HG03354 (cell line): ENCODE measurements at regions not wholly inside any gene's neighbourhood (a gene's known extent, or its start where the extent isn't known, plus 50 kb on each side); places are given as distances from the start of the nearest gene placed in this dataset.

Experiments
- ATAC-seq: cut with Tn5 transposase; IDR thresholded peaks from one replicate; pipeline ENCODE4 v1.9.1; 2021; ENCODE audit warnings: mild to moderate bottlenecking; ENCODE audit not compliant: unreplicated experiment, poor library complexity, severe bottlenecking

- ATAC-seq, result peak; percentile 61
Measured at GRCh38 chr6:115362234-115362633, 698.5 kb downstream of the FRK start.

DNA sequence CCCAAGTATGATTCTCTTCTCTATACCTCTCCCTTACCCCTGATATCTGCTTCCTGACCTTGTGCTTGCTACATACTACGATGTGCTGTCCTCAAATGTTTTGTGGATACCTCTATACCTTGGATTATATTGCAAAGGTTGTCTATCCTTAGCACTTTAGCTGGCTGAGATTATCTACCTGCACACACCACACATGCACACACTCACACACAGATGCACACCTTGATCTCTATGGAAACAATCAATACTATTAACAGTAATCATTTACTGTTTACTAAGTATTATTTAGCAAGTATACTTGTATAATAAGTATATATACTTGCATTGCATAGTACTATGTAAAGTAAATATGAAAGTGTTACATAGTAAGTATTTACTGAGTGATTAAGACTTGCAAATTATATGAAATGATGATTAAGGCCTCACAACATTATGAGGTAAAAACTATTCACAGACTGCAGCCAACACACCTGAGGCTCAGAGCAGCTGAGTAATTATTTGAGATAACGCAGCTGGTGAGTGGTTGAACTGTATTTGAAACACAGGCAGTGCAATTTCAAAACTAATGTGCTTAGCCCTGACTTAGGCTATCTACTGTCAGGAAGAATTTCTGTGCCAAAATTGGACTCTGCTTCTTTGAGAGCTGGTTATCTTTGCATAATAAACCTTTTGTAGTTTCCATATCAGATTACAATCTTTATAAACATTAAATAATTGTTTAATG, 699.9 kb downstream of the FRK start:
- no peak for ATAC-seq

GRCh38 chr6:115358616-115359015, 702.1 kb downstream of the FRK start:
- no peak for ATAC-seq

DNA sequence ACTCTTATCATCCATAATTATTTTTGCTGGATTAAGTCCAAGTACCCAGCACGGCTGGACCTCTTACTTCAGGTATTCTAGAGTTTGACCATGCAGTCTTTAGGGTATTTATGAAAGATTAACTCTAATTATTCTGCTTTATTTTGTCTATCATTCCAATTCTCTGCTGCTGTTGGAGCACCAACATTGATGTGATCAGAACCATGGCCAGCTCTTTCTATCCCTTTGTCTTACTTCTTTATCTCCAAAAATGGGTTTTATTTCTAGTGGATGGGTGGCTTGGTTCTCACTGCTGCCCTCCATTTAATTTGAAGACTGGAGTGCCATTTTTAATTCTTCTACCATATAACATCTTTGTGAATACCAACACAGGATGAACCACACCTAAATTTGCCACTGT, 704.3 kb downstream of the FRK start:
- no peak for ATAC-seq

GRCh38 chr6:115323001-115323400, 737.7 kb downstream of the FRK start:
- ATAC-seq, result no peak

DNA sequence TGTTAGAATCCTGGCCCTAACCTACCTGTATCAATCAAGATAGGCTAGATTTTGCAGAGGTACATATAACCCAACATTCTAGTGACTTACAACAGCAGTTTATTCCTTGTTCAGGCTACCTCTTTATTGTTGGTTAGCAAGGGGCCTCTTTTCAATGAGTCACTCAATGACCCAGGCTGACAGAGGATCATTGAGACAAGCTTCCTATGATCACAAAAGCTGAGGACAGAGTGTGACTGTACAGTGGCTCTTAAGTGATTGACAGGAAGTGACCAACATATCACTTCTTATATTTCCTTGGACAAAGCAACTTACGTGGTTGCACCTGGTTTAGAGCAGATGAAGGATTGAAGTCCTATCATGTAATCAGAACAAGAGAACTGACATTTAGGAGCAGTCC, 740.9 kb downstream of the FRK start:
- no peak for ATAC-seq

- ATAC-seq, result no peak
Measured at GRCh38 chr6:115310156-115310555, 750.5 kb downstream of the FRK start.

DNA sequence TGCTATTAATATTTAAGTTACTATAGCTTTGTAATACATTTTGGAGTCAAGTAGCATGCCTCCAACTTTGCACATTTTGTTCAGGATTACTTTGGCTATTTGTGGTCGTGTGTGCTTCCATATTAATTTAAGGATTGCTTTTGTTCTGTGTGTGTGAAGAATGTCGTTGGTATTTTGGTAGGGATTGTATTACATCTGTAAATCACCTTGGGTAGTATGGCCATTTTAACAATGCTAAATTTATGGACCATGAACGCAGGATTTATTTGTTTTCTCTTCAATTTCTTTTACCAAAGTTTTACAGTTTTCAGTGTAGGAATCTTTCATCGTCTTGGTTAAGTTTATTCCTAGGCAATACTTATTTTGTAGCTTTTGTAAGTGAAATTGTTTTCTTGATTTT, 758.0 kb downstream of the FRK start:
- ATAC-seq, result no peak

- no peak for ATAC-seq
Measured at GRCh38 chr6:115287467-115287866, 773.2 kb downstream of the FRK start.

GRCh38 chr6:115276881-115277565, 783.7 kb downstream of the FRK start:
- ATAC-seq, result no peak

GRCh38 chr6:115272311-115272710, 788.4 kb downstream of the FRK start:
- no peak for ATAC-seq

DNA sequence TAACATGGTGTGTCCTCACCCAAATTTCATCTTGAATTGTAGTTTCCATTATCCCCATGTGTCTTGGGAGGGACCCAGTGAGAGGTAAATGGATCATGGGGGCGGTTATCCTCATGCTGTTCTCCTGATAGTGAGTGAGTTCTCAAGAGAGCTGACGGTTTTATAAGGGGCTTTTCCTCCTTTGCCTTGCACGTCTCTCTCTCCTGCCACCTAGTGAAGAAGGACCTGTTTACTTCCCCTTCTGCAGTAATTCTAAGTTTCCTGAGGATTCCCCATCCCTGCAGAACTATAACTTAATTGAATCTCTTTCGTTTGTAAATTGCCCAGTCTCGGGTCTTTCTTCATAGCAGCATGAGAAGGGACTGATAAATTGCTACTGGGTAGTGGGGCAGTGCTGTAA, 789.3 kb downstream of the FRK start:
- ATAC-seq, result no peak

GRCh38 chr6:115270953-115271352, 789.7 kb downstream of the FRK start:
- no peak for ATAC-seq

DNA sequence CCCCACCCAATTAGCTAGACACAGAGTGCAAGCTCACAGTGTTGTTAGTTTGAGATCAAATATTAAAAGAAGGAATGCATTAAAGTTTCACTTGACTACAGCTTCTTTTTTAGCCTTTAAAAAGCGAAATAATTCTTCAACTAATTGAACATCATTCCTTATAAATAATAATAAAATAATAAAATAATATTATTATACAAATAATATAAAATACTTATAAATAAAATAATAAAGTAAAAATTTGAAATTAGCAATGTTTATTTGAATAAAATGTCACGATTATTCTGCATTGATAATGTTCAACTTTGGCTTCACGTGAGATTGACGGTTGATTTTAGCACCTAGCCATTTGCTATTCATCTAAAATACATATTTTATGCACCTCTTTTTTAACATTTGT, 819.3 kb downstream of the FRK start:
- ATAC-seq, result no peak

- ATAC-seq, result no peak
Measured at GRCh38 chr6:115221198-115221597, 839.5 kb downstream of the FRK start.

- ATAC-seq, result no peak
Measured at GRCh38 chr6:115220551-115221159, 840.0 kb downstream of the FRK start.

DNA sequence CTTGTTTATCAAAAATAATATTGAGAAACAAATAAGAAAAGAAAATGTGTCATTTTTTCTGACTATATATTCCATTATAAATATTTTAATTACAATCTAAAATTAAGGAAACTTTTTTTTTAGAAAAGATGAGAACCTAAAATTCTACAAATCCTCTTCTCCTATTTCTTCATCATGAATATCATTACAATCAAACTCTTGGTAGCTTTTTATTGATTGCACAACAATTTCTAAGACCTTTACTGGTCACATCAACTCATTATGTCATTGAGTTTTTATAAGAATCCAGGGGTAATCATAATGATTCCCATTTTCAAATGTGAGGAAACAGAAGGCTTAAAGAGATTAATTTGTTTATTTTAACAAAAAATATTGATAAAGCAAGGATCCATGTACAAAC, 841.0 kb downstream of the FRK start:
- ATAC-seq, result no peak

DNA sequence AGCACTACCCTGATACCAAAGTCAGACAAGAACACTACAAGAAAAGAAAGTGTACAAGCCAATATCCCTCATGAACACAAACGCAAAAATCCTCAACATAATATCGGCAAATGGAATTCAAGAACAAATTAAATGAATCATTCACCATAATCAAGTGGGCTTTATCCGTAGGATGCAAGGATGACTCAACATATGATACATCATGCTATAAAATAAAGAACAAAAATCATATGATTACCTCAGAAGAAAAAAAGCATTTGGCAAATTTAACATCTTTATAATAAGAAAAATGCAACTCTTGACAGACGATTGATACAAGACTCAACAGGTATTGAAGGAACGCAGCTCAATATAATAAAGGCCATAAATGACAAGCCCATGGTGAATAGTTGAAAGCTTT, 843.9 kb downstream of the FRK start:
- ATAC-seq, result no peak

GRCh38 chr6:115214283-115214682, 846.4 kb downstream of the FRK start:
- no peak for ATAC-seq

GRCh38 chr6:115203381-115203780, 857.3 kb downstream of the FRK start:
- no peak for ATAC-seq

DNA sequence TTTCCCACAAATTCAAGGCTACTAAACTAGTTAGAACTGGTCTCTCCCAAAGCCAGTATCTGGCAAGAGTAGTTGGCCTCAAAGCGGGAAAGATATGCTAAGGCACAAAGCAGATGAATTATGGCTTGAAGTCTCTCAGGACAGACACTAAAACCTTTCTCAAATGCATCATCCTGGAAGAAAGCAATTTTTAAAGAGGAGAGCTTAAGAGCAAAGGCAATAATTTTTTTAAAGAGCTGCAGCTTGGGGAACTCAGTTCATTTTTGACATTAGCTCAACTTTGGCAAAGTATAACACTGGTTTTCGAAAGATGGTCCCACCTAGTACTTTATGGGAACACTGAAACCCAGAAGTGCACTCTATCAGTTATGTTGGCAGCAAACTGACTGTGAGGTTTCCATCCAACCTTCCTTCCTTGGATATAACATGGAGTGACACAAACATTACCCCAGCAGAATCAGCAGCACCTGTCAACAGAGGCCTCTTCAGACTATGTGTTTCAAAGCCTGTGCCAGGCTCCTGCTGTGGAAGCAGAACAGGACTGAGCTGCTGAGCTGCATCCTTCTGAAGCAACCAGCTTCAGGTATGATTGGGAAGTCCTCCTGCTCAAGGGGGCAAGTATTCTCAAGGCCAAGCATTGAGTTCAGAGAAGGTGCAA, 852.3 kb upstream of the HS3ST5 start:
- no peak for ATAC-seq
